Mesothelial cell of epicardium (in vitro differentiated cells): ENCODE measurements at regions not wholly inside any gene's neighbourhood (a gene's known extent, or its start where the extent isn't known, plus 50 kb on each side); places are given as distances from the start of the nearest gene placed in this dataset.

Experiments used
- DNase-seq, 2 experiments: peaks; one replicate each; pipeline ENCODE4 v3.0.0; 2021; ENCODE audit warnings: low spot score in 2 of 2; ENCODE audit not compliant: unreplicated experiment in 2 of 2
- H3K27ac Mint-ChIP-seq: 2 replicates; pipeline ENCODE4 v1.8.0; 2021; ENCODE audit warnings: mixed read lengths
- H3K27me3 Mint-ChIP-seq: 2 replicates; pipeline ENCODE4 v1.8.0; 2021; ENCODE audit warnings: low read depth, mixed read lengths
- H3K36me3 Mint-ChIP-seq: 2 replicates; pipeline ENCODE4 v1.8.0; 2021; ENCODE audit warnings: mixed read lengths
- H3K4me1 Mint-ChIP-seq: 2 replicates; pipeline ENCODE4 v1.8.0; 2021; ENCODE audit warnings: mixed read lengths
- H3K4me3 Mint-ChIP-seq: 2 replicates; pipeline ENCODE4 v1.8.0; 2021; ENCODE audit warnings: mild to moderate bottlenecking, moderate library complexity, mixed read lengths
- H3K9me3 Mint-ChIP-seq: 2 replicates; pipeline ENCODE4 v1.8.0; 2021; ENCODE audit warnings: mixed read lengths
- TF ChIP-seq, protein P1 (sequence below): fragments of 200-600 bp; sonication (generic); IDR thresholded peaks from one replicate; pipeline ENCODE4 v1.5.0; 2021; ENCODE audit warnings: antibody characterized with exemption; ENCODE audit not compliant: unreplicated experiment

DNA sequence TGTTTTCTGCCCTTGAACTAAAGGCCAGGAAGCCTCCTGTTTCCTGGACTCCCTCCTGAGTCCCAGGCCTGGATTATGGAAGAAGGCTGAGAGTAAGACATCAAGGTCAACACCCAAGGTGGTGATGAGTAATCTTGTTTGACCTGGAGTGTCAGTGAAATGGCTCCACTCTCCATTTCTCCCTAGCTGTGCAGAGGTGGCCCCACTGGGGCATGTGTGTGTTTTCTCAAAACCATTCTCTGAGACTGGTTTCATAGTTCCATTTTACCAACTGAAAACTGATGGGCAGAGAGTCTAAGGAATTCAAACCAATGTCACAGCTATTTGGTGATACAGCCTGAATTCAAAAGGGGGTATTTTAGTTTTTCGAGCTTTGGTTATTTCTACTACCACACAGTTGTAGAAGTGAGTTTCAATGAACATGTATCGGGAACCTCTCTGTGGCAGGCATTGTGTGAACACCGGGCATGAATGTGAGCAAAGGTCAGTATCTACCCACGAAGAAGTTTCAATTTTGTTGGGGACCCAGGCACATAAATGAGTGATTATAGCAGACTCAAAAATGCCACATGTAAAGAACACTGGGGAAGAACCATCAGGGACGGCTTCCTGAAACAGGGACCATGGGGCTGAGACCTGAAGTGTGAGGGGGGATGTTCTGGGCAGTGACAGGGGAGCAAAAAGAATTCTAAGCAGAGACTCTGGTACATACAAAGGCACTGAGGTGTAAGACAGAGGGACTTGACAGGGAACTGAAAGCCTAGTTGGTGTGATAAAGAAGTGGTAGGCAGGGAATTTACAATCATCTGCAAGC lies 269.6 kb upstream of the KLF4 start:
- TF ChIP-seq, protein P1, sequence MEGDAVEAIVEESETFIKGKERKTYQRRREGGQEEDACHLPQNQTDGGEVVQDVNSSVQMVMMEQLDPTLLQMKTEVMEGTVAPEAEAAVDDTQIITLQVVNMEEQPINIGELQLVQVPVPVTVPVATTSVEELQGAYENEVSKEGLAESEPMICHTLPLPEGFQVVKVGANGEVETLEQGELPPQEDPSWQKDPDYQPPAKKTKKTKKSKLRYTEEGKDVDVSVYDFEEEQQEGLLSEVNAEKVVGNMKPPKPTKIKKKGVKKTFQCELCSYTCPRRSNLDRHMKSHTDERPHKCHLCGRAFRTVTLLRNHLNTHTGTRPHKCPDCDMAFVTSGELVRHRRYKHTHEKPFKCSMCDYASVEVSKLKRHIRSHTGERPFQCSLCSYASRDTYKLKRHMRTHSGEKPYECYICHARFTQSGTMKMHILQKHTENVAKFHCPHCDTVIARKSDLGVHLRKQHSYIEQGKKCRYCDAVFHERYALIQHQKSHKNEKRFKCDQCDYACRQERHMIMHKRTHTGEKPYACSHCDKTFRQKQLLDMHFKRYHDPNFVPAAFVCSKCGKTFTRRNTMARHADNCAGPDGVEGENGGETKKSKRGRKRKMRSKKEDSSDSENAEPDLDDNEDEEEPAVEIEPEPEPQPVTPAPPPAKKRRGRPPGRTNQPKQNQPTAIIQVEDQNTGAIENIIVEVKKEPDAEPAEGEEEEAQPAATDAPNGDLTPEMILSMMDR: no peak

DNA sequence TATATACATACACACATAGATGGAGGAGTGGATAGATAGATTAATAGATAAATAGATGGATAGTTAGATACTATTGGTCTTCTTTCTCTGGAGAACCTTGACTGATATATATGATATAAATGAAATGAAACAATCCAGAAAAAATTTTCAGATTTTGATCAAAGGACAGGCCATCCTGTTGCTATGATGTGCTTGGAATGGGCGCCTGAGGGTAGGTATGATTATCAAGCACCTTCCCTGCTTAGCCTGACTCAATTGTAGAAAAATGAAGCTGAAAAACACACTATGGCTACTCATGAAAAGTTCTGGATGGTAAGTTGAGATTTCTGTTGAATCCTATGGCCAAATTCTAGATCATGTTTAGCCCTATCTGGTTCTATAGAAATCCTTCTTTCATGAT lies 266.5 kb upstream of the KLF4 start:
- Mint-ChIP-seq H3K27ac (no peak overlapping the region), H3K9me3 (no peaks in the 10 kb centered on the region), H3K4me1 (peaks cover 7% of the 10 kb centered on the region), H3K27me3 (no peaks in the 10 kb centered on the region), H3K36me3 (no peaks in the 10 kb centered on the region), H3K4me3 (no peak overlapping the region)
- no peak for DNase-seq
- TF ChIP-seq, protein P1: no peak

More for the DNA sequence above, 269.6 kb upstream of the KLF4 start:
- H3K27ac Mint-ChIP-seq: no peak overlapping the region
- peaks cover 15% of the 10 kb centered on the region for H3K9me3 Mint-ChIP-seq
- no peak overlapping the region for H3K4me3 Mint-ChIP-seq
- DNase-seq: no peak
- H3K36me3 Mint-ChIP-seq: peaks cover 6% of the 10 kb centered on the region
- no peaks in the 10 kb centered on the region for H3K27me3 Mint-ChIP-seq
- H3K4me1 Mint-ChIP-seq: peaks cover 7% of the 10 kb centered on the region

DNA sequence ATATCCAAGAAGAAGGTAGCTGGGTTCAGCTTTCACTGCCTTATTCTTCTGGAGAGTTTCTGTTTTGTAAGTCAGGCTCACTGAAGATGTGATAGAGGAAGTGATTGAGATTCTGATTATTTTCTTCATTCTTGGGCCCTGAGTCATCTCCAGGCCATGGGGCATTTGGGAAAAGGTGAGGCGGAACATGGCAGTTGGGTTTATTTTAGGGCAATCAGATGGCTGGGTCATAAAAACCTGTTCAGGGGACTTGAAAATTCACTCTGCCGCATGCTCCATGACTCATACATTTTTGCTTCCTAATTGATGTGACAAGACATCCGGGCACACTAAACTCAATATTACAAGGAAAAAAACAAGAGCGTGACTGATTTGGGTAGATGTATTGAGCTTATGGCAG lies 265.7 kb upstream of the KLF4 start:
- Mint-ChIP-seq H3K4me1 (peaks cover 7% of the 10 kb centered on the region), H3K27ac (peak overlapping the region; percentile 4), H3K27me3 (no peaks in the 10 kb centered on the region), H3K9me3 (no peaks in the 10 kb centered on the region), H3K36me3 (no peaks in the 10 kb centered on the region), H3K4me3 (no peak overlapping the region)
- DNase-seq: no peak
- TF ChIP-seq, protein P1: no peak

DNA sequence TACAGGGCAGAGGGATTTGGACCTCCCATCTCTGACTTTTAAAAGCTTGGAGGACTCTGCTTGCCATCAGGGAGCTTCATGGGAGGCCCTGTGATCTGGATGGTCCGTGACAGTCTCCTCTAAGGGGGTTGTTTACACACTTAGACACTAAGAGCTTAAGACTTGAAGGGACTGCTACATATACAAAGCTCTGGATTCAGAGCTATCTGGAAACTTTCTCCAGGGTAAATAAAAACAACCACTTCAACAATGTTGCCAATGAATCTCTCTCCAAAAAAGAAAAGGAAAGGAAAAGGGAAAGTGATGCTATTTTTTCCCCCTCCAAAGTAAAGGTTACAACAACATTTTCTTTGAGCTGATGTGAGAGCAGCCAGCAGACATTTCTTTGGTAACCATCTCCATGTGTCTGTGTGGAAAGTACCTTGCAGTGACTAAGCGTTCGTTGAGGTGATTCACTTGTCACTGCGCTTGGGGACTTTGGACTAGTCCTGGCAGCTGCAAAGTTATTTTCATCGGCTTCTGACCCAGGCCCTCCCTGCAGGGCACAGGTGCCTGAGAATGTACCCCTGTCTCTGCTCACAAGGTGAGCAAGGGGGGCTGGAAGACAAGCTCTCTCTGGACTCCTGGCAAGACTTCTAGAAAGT lies 262.1 kb upstream of the KLF4 start:
- no peaks in the 10 kb centered on the region for H3K36me3 Mint-ChIP-seq

DNA sequence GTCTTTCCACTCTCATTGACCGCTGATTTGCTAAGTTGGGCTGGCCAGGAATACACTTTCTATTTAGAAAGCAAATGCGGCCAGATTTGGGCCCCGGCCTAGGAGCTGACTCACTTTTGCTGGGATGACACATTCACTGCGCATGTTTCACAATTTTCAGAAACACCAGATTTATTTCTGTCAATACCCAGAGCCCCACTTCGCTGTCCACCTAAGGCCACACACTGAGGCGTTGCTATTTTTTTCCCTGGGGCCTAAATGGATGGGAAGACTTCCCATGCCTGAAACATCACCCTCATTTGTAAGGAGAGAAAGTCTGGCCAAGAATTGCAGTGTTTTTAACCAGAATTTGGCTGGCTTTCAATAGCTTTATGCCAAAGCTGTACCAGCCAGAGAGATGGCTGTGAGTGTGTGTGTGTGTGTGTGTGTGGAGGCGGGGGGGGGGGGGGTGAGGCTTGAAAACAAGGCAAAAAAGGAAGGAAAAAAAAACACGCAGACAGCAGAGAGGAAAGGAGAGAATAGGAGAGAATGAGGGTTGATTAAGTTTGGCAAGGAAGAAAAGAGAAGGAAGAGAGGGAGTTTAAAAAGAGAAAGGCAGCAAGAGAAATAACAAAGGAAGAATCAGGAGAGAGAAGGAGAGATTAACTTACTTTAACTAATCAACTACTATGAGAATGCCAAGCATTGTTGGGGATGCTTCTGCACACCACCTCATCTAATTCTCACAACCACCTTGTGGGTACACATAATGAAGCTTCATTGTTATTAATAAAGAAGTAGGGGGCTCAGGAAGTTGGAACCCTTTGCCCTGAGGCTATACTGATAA lies 261.4 kb upstream of the KLF4 start:
- no peaks in the 10 kb centered on the region for H3K27me3 Mint-ChIP-seq
- DNase-seq: no peak
- TF ChIP-seq, protein P1: no peak
- peaks cover 7% of the 10 kb centered on the region for H3K4me1 Mint-ChIP-seq
- no peaks in the 10 kb centered on the region for H3K9me3 Mint-ChIP-seq
- no peak overlapping the region for H3K27ac Mint-ChIP-seq
- no peaks in the 10 kb centered on the region for H3K36me3 Mint-ChIP-seq
- H3K4me3 Mint-ChIP-seq: no peak overlapping the region

More for the DNA sequence above, 262.1 kb upstream of the KLF4 start:
- Mint-ChIP-seq H3K4me1 (peaks cover 7% of the 10 kb centered on the region), H3K9me3 (no peaks in the 10 kb centered on the region), H3K27ac (no peak overlapping the region), H3K27me3 (no peaks in the 10 kb centered on the region), H3K4me3 (no peak overlapping the region)
- TF ChIP-seq, protein P1: no peak
- DNase-seq: no peak
